ENCODE measurements at regions not wholly inside any gene's neighbourhood (a gene's known extent, or its start where the extent isn't known, plus 50 kb on each side); places are given as distances from the start of the nearest gene placed in this dataset.

GRCh38 chr14:76955575-76956315, 72.8 kb downstream of the IRF2BPL start:
- DNase-seq (ENCODE audit: low read depth) = peak; percentile 66
- TF ChIP-seq CTCF (conservative IDR thresholded peaks at IDR 0.05; ENCODE audit: low read length) = no peak; the same call in 1 of the 2 replicates
- H3K4me3 ChIP-seq (ENCODE audit: low read length) = peak overlapping the region; percentile 27

DNA sequence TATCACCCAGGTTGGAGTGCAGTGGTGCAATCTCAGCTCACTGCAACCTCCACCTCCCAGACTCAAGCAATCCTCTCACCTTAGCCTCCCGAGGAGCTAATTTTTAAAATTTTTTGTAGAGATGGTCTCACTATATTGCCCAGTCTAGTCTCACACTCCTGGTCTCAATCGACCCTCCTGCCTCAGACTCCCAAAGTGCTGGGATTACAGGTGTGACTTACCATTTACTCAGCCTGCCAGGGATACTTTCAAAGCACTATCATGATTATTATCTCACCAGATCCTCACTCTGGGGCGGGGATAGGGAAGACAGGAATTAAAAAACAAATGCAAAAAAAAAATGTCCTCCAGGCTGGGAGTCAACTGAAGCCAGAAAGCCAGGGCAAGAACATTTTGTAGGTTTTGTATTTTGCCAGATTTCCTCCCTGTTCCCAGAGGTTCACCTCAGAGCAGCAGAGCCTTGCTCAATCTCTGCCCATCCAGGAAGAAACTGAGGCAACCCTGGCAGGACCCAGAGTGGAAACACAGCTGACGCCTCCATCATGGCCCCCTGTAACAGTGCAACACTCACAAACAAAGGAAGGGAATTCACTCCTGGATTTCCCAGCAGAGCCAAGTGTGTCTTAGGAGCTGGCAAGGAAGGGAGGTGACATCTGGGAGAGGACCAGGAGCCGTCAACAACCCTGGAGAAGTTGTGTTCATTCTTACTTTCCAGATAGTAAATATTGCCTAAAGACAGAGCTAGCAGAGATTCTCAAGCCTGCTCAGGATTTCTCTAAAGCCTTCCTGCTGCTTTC, 73.9 kb downstream of the IRF2BPL start:
- no peak for DNase-seq (ENCODE audit: low read depth)
- no peak overlapping the region for H3K4me3 ChIP-seq (ENCODE audit: low read length)
- no peak for TF ChIP-seq CTCF (conservative IDR thresholded peaks at IDR 0.05; ENCODE audit: low read length)

DNA sequence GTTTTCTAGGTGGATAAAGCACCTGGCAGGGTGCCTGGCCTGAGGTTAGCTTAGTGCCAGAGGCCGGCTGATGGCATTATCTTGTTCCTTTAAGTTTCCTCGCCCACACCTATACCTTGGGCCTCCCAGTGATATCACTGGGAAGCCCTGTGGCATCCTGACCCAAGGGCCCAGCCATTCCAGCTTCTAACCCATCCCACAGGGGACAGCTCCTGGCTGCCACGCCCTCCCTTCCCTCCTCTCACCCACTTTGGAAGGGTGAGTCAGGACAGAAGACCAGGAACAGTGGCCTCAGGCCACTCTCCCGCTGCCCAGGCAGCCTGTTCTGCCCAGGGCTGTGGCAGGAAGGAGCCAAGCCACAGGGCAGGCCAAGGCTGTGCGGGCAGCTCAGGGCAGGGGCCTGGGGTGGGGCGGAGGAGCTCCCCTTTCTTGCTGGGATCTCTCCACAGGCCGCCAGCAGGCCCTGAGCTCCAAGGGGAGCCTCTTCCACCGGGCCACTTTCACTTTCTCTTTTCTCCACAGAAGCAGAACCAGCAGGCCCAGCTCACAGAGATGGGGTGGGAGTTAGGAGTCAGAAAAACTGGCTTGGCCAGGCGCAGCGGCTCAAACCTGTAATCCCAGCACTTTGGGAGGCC, 75.1 kb downstream of the IRF2BPL start:
- peak overlapping the region; percentile 53 for H3K4me3 ChIP-seq (ENCODE audit: low read length)

GRCh38 chr14:76951166-76951565, 77.3 kb downstream of the IRF2BPL start:
- no peak overlapping the region for H3K4me3 ChIP-seq (ENCODE audit: low read length)
- TF ChIP-seq CTCF (conservative IDR thresholded peaks at IDR 0.05; ENCODE audit: low read length) = no peak
- peak; percentile 77 for DNase-seq (ENCODE audit: low read depth)

More for the DNA sequence above, 75.1 kb downstream of the IRF2BPL start:
- DNase-seq (ENCODE audit: low read depth) = peak; percentile 75
- no peak for TF ChIP-seq CTCF (conservative IDR thresholded peaks at IDR 0.05; ENCODE audit: low read length)

DNA sequence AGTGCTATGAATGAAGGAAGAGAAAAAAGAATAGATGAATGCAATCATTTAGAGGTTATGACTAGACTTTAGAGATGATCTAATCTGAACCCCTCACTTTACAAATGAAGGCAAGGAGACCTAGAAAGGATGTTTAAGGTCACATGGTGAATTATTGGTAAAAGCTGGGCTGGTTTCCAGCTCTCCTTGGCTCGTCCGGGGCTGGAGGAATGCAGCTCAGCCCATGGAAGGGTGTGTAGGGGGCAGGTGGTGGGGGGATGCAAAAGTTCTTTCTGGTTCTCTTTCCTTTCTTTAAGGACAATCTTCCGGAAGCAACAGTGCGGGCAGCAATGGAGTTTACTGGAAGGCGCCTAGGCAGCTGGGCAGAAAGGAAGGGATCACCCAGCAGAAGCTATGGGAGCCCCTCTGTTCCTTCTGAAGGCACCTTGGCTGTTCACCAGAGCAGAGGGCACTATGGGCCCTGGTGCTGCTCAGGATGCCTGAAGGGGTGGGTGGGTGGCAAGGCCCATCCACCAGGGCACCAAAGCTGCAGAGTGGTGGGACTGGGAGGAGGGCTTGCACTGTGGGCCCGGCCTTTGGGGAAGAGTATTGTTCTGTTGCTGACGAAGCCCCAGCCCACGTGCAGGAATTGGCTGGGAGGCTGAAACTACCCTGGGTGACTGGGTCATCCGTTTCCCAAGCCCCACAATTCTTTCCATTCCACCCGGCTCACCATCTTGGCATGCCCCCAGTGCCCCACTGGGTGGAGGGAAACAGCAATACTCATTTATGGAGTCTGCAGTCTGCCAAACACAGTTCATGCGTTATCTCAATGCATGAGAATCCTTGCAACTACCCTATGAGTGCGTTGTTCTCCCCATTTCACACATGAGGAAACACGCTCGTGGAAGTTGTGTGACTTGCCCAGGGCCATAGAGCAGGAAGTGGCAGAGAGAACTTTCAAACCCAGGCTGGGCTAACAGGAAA, 78.2 kb downstream of the IRF2BPL start:
- TF ChIP-seq CTCF (conservative IDR thresholded peaks at IDR 0.05; ENCODE audit: low read length) = no peak
- H3K4me3 ChIP-seq (ENCODE audit: low read length) = no peak overlapping the region
- peak; percentile 70 for DNase-seq (ENCODE audit: low read depth)

DNA sequence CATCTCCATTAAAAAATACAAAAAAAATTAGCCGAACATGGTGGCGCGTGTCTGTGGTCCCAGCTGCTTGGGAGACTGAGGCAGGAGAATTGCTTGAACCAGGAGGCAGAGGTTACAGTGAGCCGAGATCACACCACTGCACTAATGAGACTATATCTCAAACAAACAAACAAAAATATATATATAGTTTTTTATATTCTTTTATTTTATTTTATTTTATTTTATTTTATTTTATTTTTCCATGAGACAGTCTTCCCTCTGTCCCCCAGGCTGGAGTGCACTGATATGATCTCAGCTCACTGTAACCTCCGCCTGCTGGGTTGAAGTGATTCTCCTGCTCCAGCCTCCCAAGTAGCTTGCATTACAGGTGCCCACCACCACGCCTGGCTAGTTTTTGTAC, 79.5 kb downstream of the IRF2BPL start:
- no peak for TF ChIP-seq CTCF (conservative IDR thresholded peaks at IDR 0.05; ENCODE audit: low read length)
- H3K4me3 ChIP-seq (ENCODE audit: low read length) = no peak overlapping the region
- DNase-seq (ENCODE audit: low read depth) = no peak
